Endodermal cell (in vitro differentiated cells): ENCODE measurements at regions not wholly inside any gene's neighbourhood (a gene's known extent, or its start where the extent isn't known, plus 50 kb on each side); places are given as distances from the start of the nearest gene placed in this dataset.

Experiments used
- DNase-seq: peaks from one replicate; pipeline ENCODE4 v3.0.0-alpha.2; 2017
- H3K27ac ChIP-seq: 2 replicates; pipeline ENCODE4 v1.5.1; 2013; ENCODE audit warnings: mild to moderate bottlenecking, low read depth, low read length, moderate library complexity
- H3K27me3 ChIP-seq: 2 replicates; pipeline ENCODE4 v1.6.1; 2013; ENCODE audit warnings: mild to moderate bottlenecking, low read length, moderate library complexity; ENCODE audit not compliant: insufficient read depth, control insufficient read depth, poor library complexity, severe bottlenecking
- H3K36me3 ChIP-seq: 2 replicates; pipeline ENCODE4 v1.7.0; 2013; ENCODE audit warnings: mild to moderate bottlenecking, low read length, moderate library complexity; ENCODE audit not compliant: control insufficient read depth, insufficient read depth
- H3K4me1 ChIP-seq: one replicate; pipeline ENCODE4 v1.7.0; 2013; ENCODE audit warnings: low read length; ENCODE audit not compliant: control insufficient read depth, insufficient read depth
- H3K4me3 ChIP-seq: 2 replicates; pipeline ENCODE4 v1.5.1; 2013; ENCODE audit warnings: mild to moderate bottlenecking, low read length, moderate library complexity
- H3K9ac ChIP-seq: 2 replicates; pipeline ENCODE4 v1.6.1; 2013; ENCODE audit warnings: mild to moderate bottlenecking, low read length, moderate library complexity; ENCODE audit not compliant: poor library complexity, severe bottlenecking; ENCODE audit errors: extremely low read depth
- H3K9me3 ChIP-seq: 2 replicates; pipeline ENCODE4 v1.6.1; 2013; ENCODE audit warnings: mild to moderate bottlenecking, low read length, moderate library complexity; ENCODE audit not compliant: control insufficient read depth
- H3K27ac Mint-ChIP-seq: 2 replicates; pipeline ENCODE4 v1.8.0; 2020; ENCODE audit warnings: mixed read lengths
- H3K27me3 Mint-ChIP-seq: 2 replicates; pipeline ENCODE4 v1.8.0; 2021; ENCODE audit warnings: mild to moderate bottlenecking, mixed read lengths; ENCODE audit not compliant: insufficient read depth
- H3K36me3 Mint-ChIP-seq: 2 replicates; pipeline ENCODE4 v1.8.0; 2020; ENCODE audit warnings: low read depth, mixed read lengths
- H3K4me1 Mint-ChIP-seq: 2 replicates; pipeline ENCODE4 v1.8.0; 2020; ENCODE audit warnings: mixed read lengths
- H3K4me3 Mint-ChIP-seq: 2 replicates; pipeline ENCODE4 v1.8.0; 2020; ENCODE audit warnings: mild to moderate bottlenecking, moderate library complexity, mixed read lengths
- H3K9me3 Mint-ChIP-seq: 2 replicates; pipeline ENCODE4 v1.8.0; 2020; ENCODE audit warnings: mild to moderate bottlenecking, mixed read lengths
- CTCF ChIP-seq: fragments of 200-600 bp; sonication (generic); conservative IDR thresholded peaks from 2 replicates; pipeline ENCODE4 v1.5.0; 2021; ENCODE audit warnings: antibody characterized with exemption, mild to moderate bottlenecking
- WGBS, 2 experiments: methylation state at CpG; one replicate each; pipeline versions ENCODE4 v1.1.5 to v1.1.7; 2013; ENCODE audit warnings: missing lambda C conversion rate in 2 of 2, mixed read lengths in 1 of 2; ENCODE audit not compliant: insufficient coverage in 1 of 2, insufficient read length in 1 of 2; 5-methylcytosine and 5-hydroxymethylcytosine counted together

DNA sequence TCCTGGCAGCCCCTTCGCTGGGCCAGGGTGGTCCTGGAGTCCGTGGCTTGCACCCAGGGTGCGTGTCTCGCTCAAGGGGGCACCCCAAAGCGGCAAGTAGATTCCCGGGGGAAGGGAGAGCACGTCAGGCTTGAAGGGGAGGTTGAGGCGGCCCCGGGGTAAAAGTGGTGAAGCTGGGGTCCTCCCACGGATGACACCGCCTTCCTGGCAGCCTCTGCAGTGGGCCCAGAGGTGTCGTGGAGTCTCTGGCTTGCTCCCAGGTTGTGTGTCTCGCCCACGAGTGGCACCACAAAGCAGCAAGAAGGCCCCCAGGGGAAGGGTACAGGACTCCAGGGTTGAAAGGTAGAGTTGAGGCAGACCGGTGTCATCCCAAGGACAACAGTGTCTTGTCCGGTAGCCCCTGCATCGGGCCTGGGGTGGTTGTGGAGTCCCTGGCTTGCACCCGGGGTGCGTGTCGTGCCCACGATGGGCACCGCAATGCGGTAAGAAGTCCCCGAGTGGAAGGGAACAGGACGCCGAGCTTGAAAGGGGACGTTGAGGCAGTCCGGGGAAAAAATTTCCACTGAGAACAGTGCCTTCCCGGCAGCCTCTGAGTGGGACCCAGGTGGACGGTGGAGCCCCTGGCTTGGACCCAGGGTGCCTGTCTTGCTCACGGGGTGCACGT, 158.0 kb upstream of the ALG10B start:
- no peaks in the 10 kb centered on the region for H3K27me3 ChIP-seq

DNA sequence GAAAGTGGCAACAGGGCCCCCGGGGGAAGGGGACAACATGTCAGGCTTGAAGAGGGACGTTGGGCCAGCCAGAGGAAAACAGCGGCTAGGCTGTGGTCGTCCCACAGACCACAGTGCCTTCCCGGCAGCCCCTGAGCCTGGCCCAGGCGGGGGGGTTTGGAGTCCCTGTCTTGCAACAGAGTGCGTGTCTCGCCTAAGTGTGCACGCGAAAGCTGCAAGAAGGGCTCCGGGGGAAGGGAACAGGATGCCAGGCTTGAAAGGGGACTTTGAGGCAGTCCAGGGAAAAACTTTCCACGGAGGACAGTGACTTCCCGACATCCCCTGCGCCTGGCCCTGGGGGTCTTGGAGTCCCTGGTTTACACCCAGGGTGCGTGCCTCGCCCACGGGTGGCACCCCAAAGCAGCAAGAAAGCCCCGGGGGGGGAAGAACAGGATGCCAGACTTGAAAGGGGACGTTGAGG, 157.5 kb upstream of the ALG10B start:
- peaks cover 96% of the 10 kb centered on the region for H3K9me3 Mint-ChIP-seq
- DNase-seq = no peak
- Histone ChIP-seq H3K4me1 (no peaks in the 10 kb centered on the region), H3K36me3 (no peaks in the 10 kb centered on the region), H3K27me3 (no peaks in the 10 kb centered on the region), H3K9me3 (peaks cover 14% of the 10 kb centered on the region), H3K9ac (no peak overlapping the region), H3K4me3 (no peak overlapping the region), H3K27ac (no peak overlapping the region)
- H3K4me1 Mint-ChIP-seq = no peaks in the 10 kb centered on the region
- no peak for TF ChIP-seq CTCF
- no peaks in the 10 kb centered on the region for H3K27me3 Mint-ChIP-seq
- no peak overlapping the region for H3K27ac Mint-ChIP-seq
- 83 to 88% methylated on average over 9 to 19 of the region's 19 CpGs for WGBS, 2 experiments
- H3K36me3 Mint-ChIP-seq = no peaks in the 10 kb centered on the region
- no peak overlapping the region for H3K4me3 Mint-ChIP-seq

More for the DNA sequence above, 158.0 kb upstream of the ALG10B start:
- TF ChIP-seq CTCF = no peak
- no peaks in the 10 kb centered on the region for H3K4me1 Mint-ChIP-seq
- DNase-seq = no peak
- no peak overlapping the region for H3K27ac Mint-ChIP-seq
- H3K27me3 Mint-ChIP-seq = no peaks in the 10 kb centered on the region
- WGBS, 2 experiments = 88 to 89% methylated on average over 23 to 32 of the region's 32 CpGs
- Histone ChIP-seq H3K9me3 (peaks cover 12% of the 10 kb centered on the region), H3K36me3 (no peaks in the 10 kb centered on the region), H3K4me1 (no peaks in the 10 kb centered on the region), H3K27ac (no peak overlapping the region), H3K9ac (no peak overlapping the region), H3K4me3 (no peak overlapping the region)
- no peaks in the 10 kb centered on the region for H3K36me3 Mint-ChIP-seq
- H3K4me3 Mint-ChIP-seq = no peak overlapping the region
- H3K9me3 Mint-ChIP-seq = peaks cover 96% of the 10 kb centered on the region

GRCh38 chr12:38159591-38160317, 156.8 kb upstream of the ALG10B start:
- H3K9me3 ChIP-seq = peaks cover 21% of the 10 kb centered on the region
- H3K27me3 ChIP-seq = no peaks in the 10 kb centered on the region
- no peak overlapping the region for H3K27ac ChIP-seq
- H3K9ac ChIP-seq = no peak overlapping the region
- no peaks in the 10 kb centered on the region for H3K4me1 Mint-ChIP-seq
- H3K36me3 ChIP-seq = no peaks in the 10 kb centered on the region
- H3K4me1 ChIP-seq = no peaks in the 10 kb centered on the region
- no peak overlapping the region for H3K4me3 ChIP-seq
- no peak overlapping the region for H3K4me3 Mint-ChIP-seq
- 87 to 89% methylated on average over 22 to 39 of the region's 39 CpGs for WGBS, 2 experiments
- no peak for DNase-seq
- H3K27ac Mint-ChIP-seq = no peak overlapping the region
- H3K27me3 Mint-ChIP-seq = no peaks in the 10 kb centered on the region
- no peaks in the 10 kb centered on the region for H3K36me3 Mint-ChIP-seq
- TF ChIP-seq CTCF = no peak
- H3K9me3 Mint-ChIP-seq = peaks cover 95% of the 10 kb centered on the region
